HG03460 (cell line): ENCODE measurements at regions not wholly inside any gene's neighbourhood (a gene's known extent, or its start where the extent isn't known, plus 50 kb on each side); places are given as distances from the start of the nearest gene placed in this dataset.
"Not testable (repeated sequence)": the region's sequence is repeated elsewhere in the genome, so short reads cannot be mapped to it uniquely, and the experiment has no call there.

Source experiments
- ATAC-seq: cut with Tn5 transposase; IDR thresholded peaks from one replicate; pipeline ENCODE4 v1.9.1; 2021; ENCODE audit not compliant: unreplicated experiment

DNA sequence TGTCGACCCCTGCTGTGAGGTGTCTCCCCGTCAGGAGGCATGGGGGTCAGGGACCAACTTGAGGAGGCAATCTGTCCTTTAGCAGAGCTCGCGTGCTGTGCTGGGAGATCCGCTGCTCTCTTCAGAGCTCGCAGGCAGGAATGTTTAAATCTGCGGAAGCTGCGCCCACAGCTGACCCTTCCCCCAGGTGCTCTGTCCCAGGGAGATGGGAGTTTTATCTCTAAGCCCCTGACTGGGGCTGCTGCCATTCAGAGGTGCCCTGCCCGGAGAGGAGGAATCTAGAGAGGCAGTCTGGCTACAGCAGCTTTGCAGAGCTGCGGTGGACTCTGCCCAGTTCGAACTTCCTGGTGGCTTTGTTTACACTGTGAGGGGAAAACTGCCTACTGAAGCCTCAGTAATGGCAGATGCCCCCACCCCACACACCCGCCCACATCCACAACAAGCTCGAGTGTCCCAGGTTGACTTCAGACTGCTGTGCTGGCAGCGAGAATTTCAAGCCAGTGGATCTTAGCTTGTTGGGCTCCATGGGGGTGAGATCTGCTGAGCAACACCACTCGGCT lies 133.1 kb downstream of the CENPC start:
- ATAC-seq, result not testable (repeated sequence)

DNA sequence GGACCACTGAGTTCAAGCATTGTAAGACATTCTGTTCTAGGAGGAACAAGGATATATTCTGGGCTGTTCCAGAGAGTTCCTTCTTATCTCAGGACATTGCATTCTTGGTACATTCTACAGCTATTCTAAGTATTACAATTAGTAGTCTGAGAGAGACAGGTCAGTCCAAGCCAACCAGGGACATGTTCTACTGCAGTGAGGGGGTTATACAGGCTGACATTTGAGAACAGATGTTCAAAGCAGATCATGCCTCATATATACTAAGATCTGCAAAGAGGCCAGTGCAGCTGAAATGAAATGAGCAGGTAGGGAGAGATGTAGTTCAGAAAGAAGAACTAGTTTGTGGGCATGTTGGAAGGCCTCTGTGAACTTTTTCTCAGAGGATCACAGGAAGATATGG lies 142.0 kb downstream of the CENPC start:
- ATAC-seq, result no peak

DNA sequence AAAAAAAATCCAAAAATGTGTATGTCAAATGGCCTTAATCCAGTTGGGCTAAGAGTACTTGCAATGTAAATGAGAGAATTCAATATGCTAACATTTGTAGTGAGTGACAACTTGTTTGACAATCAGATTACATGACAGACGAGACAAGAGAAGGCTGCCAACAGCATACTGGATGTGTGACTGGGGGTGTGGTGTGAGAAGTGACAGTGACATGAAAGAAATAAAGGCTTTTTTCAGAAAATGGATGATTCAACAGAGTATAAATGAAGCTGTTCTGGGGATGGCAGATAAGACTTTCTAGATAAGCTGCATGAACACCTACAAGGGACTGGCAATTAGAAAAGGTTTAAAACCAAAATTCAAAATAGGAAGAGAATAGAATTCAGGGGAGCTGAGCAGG lies 143.4 kb downstream of the CENPC start:
- no peak for ATAC-seq

GRCh38 chr4:67397931-67398330 lies 147.4 kb downstream of the CENPC start:
- no peak for ATAC-seq

DNA sequence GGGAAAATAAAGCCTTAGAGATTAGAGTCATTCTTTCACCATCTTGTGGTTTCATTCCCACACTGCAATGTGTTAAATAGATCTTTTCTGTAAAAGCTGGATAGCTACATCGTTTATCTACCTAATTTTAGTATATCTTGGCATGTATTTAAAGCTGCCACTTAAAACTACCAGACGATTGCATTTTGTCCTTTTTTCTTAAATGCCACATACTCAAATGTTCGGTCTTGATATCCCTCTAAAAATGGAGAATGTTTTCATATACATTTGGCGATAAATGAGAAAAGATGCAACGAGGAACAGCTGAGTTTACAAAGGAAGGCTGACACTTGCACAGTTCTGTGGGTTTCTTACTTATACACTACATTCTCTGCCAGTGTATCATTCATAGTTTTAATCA lies 148.3 kb downstream of the CENPC start:
- no peak for ATAC-seq

DNA sequence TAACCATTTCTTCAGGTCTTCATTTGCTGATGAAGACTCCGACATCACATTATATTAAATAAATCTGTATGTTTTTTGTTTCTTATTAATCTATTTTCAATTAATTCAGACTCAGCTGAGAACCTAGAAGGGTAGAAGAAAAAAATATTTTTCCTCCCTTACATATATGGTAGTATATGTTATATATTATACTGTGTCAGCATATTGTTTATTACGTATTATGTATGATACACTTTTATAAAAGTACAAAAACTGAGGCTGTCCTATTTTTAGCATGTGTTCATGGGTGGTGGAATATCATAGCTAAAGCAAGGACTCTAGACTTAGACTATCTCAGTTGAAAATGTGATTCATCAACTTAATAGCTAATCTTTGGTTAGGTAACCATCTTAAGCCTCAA lies 149.3 kb downstream of the CENPC start:
- no peak for ATAC-seq

GRCh38 chr4:67394879-67395278 lies 150.4 kb downstream of the CENPC start:
- ATAC-seq, result no peak

DNA sequence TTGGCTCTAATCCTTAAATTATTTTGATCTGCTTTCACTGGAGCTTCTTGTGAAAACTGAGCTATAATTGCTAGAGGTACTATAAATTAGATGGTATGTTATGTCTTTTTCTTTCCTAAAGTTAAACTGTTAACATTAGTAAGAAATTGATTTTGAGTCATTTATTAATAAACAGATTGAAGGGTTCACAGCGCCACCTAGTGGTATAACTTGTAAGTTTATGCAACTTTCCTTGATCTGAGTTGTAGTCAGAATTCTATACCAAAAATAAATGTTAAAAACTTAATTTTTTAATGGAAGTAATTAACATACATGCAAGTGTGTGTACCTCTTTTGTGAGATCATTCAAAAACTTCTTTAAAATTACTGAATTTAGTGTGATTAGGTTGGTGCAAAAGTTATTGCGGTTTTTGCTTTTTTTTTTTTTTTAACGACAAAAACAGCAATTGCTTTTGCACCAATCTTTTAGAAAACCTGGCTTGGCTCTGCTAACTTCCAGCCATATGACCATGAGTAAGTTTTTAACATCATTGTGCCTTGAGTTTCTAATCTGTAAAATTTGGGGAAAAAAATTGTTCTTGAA lies 151.5 kb downstream of the CENPC start:
- ATAC-seq, result no peak

DNA sequence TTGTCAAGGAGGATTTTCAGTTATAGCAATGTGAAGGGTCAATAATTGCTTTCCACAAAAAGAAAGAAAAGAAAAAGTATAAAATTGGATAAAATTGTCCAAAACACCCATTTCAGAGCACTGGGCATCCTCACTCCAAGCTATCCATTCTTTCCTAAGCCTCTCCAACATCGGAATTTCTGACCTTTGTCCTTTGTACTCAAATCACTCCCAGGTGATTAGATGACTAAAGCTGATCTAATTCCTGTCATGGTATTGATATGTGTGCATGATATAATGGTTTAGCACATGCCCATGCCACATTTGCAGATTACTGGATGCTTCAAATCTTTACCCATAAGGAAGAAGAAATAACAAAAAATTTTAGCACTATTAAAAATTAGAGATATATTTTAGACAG lies 152.3 kb downstream of the CENPC start:
- ATAC-seq, result no peak

DNA sequence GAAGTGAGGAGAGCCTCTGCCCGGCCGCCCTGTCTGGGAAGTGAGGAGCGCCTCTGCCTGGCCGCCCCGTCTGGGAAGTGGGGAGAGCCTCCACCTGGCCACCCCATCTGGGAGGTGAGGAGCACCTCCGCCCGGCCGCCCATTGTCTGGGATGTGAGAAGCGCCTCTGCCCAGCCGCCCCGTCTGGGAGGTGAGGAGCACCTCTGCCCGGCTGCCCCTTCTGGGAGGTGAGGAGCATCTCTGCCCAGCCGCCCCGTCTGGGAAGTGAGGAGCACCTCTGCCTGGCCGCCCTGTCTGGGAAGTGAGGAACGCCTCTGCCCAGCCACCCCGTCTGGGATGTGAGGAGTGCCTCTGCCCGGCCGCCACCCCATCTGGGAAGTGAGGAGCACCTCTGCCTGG lies 163.9 kb downstream of the CENPC start:
- not testable (repeated sequence) for ATAC-seq

GRCh38 chr4:67380702-67381405 lies 164.4 kb downstream of the CENPC start:
- not testable (repeated sequence) for ATAC-seq

- no peak for ATAC-seq
Observed at GRCh38 chr4:67380154-67380553, 165.1 kb downstream of the CENPC start.

- no peak for ATAC-seq
Observed at GRCh38 chr4:67375291-67375690, 170.0 kb downstream of the CENPC start.

- no peak for ATAC-seq
Observed at GRCh38 chr4:67371615-67372014, 173.7 kb downstream of the CENPC start.

GRCh38 chr4:67366311-67366861 lies 178.9 kb downstream of the CENPC start:
- ATAC-seq, result no peak

DNA sequence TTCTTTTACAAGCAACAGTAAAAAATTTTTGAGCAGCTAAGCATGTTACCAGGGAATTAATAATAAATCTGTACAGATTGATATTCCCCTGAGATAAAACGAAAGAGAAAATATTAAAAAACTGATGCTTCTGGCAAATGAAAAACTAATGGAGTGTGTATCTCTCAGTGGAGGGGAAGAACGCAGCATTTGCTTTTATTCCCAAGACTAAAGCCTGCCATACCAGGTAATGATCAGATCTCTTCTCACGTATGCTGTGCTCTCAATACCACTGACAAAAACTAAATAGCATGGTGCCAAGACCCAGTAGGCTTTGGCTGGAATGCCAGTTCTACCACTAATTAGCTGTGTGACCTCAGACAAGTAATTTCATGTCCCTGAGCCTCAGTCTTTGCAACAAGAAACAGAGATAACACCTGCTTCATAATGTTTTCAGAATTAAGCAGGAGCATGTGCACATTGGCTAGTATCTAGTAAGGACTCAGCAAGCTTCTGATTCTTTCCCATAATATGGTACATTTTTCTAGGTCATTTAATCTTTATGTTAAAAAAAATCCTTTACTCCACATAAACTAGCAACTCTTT lies 179.6 kb downstream of the CENPC start:
- ATAC-seq, result no peak

GRCh38 chr4:67355806-67356205 lies 189.5 kb downstream of the CENPC start:
- ATAC-seq, result no peak

GRCh38 chr4:67346654-67347053 lies 198.6 kb downstream of the CENPC start:
- no peak for ATAC-seq

DNA sequence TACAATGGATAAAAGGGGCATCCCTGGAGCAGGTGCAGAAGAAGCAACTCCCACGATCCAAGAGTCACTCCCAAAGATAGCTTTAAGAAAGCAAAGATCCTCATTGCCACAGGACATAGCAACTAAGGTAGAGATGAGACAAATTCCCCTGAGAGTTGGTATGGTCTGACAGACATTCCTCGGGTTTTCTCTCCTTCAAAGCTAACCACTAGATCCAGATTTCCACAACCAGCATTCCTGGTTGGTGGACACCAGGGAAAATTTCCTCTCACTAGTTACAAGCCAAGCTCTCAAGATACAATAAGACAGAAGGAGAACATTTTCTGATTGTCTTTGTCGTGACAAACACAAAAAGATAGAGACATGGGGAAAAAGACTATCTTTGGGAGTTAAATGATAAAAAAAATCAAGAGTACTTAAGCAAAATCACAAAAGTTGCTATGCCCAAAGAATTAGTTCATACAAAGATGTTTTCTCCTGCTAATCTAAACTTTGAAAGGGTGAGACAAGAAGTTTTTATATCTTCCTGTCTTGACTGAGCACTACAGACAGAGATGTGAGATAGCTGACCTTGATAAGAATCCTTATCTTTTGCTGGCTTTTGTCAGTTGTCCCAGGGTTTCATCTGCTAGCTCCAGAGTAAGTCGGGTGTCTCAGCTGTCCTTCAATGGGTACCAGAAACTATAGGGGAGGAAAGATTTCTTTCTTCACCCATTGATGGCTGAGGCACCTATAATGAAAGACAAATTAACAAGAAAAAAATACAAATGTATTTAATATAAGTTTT lies 200.5 kb downstream of the CENPC start:
- no peak for ATAC-seq

DNA sequence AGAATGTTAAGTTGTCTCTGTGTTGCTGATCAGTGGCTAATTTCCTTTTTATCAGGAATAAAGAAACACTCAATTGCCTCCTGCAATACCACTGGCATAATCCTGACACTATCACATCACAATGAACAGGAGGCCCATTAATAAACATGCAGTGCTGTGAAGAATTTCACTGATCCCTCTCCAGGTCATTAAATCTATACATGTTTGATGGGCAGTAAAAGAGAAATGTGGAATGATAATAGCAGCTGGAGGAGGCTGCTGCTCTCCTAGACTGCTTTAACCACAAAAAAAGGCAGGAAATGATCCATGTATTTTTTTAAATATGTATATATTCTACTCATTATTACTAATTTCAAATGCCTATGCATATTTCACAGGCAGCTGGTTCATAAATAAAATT lies 202.1 kb downstream of the CENPC start:
- ATAC-seq, result no peak

DNA sequence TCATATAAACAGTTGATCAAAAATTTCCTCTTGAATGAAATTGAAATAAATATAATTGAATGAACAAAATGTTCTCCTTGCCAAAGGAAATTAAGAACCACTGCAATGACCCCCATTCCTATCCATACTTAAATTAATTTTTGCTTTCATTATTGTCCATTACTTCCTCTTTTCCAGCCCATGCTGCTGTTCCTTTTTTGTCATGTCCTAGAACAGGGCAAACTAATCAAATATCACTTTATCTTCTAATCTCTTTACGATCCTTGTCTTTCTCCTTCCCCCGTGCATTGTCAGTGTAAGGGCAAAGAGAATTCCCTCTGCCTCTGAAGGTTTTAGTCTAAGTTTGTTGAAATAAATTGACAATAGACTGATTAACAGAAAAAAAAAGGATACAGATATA lies 203.0 kb downstream of the CENPC start:
- no peak for ATAC-seq
